Activated CD4-positive, alpha-beta T cell treated with anti-CD3 and anti-CD28 coated beads for 1 hour (primary cell): ENCODE measurements at regions not wholly inside any gene's neighbourhood (a gene's known extent, or its start where the extent isn't known, plus 50 kb on each side); places are given as distances from the start of the nearest gene placed in this dataset.
"Not testable (repeated sequence)": the region's sequence is repeated elsewhere in the genome, so short reads cannot be mapped to it uniquely, and the experiment has no call there.

Source experiments
- DNase-seq: peaks from one replicate; pipeline ENCODE4 v3.0.0-alpha.2; 2020

DNA sequence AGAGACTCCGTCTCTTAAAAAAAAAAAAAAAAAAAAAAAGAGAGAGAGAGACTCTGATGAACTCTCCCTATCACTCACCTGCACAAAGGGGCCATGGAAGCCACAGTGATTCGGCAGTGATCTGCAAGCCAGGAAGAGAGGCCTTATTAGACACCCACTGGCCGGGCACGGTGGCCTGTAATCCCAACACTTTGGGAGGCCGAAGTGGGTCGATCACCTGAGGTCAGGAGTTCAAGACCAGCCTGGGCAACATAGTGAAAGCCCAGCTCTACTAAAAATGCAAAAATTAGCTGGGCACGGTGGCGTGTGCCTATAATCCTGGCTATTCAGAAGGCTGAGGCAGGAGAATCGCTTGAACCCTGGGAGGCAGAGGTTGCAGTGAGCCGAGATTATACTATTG is 198.5 kb upstream of the WSCD1 start:
- no peak for DNase-seq

DNA sequence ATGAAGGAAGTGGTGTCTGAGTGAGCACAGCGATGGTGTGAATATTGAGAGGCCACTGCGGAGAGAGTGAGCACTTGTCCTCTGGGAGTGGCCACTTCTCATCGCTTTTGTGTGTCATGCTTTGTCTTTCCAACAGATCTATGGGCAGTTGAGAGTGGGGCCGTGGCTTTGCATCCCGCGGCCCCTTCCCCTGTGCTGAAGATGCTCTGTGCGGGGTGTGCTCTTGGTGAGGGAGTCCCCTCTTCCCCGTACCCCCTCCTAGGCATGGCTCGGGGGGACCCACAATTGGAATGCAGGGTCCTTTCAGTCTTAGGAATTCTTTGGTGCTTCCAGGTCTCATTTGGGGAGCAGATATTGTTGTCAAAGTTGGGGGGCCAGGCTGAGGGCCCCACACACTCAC is 197.3 kb upstream of the WSCD1 start:
- no peak for DNase-seq

DNA sequence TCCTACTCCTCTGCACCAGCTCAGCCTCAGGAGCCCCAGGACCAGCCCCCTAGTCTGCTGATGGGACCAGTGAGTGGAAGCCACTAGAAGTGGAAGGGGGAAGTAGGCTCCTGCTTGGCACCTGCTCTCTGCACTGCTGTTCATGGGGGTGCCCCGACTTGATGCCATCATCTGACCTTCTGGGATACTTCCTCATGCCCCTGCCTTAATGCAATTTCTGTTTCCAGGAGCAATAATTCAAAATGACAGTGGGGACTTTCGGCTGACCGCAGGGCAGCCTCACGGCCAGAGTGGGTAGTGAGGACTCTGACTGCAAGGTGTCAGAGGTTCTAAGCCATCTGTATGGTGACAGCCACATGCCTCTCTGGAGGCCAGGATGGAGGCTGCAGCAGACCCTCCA is 196.4 kb upstream of the WSCD1 start:
- DNase-seq, result no peak

DNA sequence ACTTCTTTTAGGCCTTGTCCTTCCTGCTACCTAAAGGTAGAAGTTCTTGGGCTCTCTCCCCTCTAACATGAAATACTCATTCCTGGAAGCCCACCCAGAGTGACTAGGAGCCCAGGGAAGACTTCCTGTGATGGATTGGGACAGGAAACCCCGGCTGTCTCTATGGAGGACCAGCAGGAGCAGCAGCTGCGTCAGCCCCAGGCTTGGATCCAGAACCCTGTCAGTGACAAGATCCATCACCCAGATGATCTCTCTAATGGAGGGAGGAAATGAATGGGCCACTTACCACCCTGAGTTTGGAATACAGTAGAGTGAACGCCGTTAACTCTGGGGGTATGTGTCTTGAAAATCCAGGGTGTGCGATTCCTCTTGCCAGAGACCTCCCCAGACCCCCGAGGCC is 195.7 kb upstream of the WSCD1 start:
- DNase-seq, result no peak

DNA sequence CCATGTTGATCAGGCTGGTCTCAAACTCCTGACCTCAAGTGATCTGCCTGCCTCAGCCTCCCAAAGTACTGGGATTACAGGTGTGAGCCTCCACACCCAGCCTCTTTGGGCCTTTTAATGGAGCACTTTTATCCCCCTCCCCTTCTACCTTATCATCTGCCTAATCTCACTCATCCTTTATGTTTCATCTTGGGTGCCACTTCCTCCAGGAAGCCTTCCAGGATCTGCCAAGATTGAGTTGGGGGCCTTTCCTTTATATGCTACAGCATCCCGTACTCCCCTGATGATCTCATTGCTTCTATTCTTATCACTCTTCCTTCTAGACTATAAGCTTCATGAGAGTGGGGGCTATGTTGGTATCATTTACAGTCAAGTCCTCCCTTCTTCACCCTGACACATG is 192.8 kb upstream of the WSCD1 start:
- no peak for DNase-seq

DNA sequence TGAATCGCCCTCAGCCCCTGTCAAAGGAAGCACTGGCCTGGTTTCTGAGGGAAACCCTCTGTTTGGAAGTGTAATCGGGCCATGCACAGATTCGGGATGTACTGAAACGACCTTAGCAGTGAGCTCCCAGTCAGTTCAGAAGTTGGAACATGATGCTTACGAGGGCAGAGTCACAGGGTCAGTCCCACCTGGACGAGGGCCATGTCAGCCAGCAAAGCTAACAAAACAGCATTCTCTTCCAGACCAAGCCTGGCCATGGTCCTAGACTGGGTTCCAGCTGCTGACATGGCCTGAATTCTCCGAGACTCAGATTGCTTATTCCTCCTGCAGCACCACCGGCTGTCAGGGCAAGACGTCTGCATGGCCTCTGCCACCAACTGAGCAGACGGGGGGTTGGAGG is 192.2 kb upstream of the WSCD1 start:
- DNase-seq, result no peak

DNA sequence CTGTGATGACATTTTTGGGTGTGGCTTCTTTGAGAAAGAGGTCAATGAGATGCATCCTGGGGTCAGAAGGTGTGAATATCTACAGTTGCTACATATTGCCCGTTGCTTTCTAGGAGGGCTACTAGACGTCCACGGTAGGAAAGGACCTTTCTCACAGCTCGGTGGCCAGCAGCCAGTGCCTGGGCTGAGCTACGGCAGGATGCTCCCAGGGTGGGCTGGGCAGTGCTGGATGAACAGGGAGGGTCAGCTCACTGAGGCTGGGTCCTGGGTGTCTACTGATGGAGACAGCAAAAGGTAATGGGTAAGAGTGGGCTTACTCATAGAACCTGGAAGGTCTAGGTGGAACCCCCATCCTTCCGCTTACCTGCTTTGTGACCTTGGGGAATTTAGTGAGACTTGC is 188.3 kb upstream of the WSCD1 start:
- DNase-seq, result no peak

DNA sequence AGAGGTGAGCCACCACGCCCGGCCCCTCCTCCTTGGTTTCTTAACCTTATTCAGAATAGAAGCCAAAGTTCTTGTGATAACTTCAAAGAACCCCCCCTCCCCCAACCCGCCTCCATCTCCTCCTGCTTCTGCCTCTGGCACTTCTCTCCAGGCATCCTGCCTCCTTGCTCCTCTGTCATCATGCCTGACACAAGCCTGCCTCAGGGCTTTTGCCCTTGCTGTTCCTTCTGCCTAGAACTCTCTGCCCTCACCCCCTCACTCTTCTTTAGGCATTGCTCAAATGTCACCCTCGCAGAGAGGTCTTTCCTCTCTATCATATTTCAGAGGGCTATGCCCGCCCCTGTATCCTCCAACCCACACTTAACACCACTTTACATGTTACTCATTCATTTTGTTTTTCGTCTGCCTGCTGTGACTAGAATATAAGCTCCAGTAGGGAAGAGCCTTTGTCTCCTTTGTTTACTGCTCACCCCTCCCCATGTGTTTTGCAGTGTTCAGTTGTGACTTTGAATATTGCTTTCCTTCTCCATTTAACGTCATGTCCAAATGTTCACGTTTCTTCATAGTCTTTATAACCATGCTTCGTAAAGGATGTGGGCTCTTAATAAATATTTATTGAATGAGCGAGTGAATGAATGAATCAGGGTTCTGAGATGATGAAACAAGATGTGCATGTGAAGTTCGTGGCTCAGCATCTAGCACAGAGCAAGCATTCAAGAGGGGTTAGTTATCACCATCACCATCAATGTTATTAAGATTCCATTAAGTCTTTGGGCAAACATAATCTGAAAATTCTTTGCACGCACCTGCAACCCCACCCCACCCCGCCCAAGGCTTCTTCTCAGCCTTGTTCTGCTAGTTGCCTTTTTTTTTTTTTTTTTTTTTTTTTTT is 186.2 kb upstream of the WSCD1 start:
- no peak for DNase-seq

DNA sequence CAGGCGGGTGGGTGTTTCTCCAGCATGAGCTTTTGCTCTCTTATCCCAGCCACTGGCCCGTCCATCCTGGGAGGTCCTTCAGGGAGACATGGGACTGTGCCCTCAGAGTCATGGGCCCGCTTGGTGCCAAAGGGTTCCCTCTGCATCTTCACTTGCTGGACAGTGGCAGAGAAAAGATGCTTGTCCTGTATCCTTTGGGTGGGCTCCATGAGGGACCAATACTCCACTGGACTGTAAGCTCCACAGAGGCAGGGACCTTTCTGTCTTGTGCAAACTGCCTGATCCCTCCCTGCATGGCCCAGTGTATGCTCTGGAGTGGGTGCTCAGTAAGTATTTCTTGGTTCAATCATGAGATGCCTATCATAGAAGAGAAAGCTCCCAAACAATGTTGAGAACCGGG is 184.8 kb upstream of the WSCD1 start:
- DNase-seq, result no peak

DNA sequence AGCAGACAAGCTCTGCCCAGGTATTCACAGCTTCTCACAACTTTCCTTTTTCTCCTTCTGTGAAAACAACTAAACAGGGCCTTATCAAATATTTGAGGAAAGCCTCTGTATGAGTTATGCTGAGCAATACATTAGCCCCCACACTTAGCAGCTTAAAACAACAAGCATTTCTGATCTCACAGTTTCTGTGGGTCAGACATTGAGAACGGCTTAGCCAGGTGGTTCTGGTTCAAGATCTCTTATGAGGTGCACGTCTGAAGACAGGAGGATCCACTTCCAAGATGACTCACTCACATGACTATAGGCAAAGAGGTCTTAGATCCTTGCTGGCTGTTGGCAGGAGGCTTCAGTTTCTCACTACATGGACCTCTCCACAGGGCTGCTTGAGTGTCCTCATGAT is 181.4 kb upstream of the WSCD1 start:
- DNase-seq, result no peak

DNA sequence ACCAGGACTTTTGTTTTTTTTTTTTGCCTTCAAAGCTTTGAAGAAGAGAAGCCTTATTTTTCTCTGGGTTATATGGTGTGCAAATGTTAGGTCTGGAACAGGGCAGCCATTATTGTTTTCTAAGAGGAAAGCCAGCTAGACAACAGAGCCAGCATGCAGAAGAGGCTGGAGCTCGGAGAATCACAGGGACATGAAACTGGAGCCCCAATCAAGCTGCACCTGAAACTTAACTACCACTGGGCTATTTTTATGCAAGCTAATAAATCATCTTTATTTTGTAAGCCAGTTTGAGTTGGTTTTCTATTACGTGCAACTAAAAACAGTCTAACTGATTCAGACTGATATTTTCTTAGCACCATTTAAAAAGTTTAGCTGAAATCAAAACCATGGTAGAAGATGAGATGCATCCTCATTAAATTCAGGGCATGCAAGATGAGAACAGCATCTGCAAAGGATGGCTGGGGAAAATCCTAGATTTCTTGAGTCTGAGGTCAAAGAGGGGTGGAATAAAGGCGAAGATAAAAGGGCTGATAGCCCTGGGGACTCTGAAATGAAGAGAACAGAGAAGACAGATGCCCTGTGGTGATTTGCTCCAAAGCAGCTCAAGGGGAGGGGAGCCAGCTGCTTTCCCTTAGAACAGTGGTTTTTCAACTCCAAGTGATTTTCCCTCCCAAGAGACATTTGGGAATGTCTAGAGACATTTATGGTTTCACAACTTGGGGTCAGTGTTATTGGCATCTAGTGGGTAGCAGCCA is 177.1 kb upstream of the WSCD1 start:
- DNase-seq, result no peak

DNA sequence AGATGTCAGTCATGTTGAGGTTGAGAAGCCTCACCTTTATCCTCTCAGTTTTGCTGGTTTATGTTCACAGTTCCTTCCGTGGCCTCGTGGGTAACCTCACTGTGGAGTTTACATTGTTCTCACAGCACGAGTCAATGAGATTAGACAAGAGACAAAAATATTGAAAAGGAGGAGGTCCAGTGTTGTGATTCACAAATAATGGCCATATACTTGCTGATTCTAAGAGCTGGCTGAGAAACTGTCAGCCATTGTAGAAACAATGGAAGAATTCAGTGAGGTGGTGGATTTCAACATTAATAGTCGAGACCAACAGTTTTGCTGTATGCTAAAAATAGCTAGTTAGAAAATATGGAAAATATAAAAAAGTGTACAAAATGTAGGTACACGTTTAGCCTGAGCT is 176.4 kb upstream of the WSCD1 start:
- DNase-seq, result no peak

DNA sequence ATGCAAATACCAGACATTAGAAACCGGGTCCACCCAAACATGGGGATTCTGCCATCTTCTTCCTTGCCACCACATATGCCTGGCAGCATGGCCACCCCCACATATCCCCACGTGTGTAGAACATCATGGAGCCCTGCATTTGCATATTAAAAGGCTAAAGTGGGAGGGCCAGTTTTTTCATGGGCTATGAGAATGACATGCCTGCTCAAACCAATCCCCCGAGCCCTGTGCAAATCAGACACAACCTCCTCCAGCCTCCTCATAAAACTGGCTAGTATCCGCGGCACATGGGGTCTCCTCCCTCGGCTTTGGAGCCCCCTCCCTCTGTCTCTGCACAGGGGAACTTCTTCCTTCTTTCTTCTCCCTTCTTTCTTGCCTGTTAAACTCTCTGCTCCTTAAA is 174.9 kb upstream of the WSCD1 start:
- no peak for DNase-seq

DNA sequence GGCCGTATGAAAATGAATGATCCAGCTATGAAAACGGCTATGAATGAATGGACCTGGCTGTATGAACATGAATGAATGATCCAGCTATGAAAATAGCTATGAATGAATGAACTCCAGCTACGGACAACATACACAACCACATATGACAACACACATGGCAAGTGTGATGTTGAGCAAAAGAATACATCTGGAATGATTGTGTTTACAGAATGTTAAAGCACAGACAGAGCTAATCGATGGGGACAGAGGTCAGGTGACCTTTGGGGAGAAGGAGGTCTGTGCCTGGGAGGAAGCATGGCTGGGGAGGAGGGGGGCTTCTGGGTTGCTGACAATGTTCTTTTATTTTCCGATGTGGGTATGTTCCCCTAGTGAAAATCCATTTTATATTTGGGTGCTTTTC is 174.0 kb upstream of the WSCD1 start:
- DNase-seq, result no peak

DNA sequence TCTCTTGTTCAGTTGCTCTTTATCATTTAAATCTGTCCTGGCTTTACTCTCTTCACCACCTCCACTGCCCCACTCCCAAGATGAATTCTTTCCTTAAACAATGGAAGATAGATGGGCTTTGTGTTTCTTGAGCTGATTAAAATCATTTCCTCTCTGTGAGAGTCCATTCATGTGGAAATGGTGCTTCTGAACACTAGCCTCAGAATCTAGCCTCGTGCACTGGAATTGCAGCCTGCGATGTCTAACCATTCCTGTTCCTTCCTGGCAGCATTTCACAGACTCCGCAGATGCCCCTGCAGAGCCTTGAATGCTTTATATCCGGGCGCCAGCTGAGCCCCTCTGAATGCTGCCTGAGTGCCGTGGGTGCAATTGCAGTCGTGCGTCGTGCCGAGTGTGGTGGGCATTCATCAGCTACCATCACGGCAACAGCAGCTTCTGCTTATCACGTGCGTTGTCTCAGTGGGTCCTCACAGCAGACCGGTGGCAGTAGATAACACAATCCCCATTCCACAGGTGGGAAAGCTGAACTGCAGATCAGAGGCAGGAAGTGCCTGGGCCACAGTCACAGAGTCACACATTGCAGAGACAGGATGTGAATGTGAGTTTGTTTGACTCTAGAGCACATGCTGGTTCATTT is 172.8 kb upstream of the WSCD1 start:
- DNase-seq, result no peak

DNA sequence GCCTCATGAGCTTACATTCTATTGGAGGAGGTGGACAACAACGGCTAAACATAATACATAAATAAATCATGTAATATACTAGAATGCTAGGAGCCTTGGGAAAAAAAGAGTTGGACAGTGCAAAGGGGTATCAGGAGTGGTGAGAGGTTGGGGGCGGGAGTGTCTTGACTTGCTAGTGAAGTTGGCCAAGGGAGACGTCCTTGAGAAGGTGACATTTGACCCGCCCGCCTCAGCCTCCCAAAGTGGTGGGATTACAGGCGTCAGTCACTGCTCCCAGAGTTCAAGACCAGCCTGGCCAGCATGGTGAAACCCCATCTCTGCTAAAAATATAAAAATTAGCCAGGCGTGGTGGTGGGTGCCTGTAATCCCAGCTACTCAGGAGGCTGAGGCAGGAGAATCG is 172.2 kb upstream of the WSCD1 start:
- not testable (repeated sequence) for DNase-seq

DNA sequence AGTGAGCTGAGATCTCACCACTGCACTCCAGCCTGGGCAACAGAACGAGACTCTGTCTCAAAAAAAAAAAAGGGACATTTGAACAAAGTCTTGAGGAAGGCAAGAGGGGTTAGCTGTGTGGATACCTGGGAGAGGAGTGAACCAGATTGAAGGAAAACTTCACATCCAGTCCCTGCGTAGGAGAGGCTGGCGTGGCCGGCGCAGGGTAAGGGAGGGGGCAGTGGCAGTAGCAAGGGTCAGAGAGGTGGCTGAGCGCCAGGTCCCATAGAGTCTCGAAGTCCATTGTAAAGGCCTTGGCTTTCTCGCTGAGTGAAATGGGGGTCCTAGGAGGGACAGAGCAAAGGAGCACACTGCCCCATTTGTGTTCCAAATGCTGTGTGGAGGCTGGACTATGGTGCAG is 171.8 kb upstream of the WSCD1 start:
- no peak for DNase-seq

DNA sequence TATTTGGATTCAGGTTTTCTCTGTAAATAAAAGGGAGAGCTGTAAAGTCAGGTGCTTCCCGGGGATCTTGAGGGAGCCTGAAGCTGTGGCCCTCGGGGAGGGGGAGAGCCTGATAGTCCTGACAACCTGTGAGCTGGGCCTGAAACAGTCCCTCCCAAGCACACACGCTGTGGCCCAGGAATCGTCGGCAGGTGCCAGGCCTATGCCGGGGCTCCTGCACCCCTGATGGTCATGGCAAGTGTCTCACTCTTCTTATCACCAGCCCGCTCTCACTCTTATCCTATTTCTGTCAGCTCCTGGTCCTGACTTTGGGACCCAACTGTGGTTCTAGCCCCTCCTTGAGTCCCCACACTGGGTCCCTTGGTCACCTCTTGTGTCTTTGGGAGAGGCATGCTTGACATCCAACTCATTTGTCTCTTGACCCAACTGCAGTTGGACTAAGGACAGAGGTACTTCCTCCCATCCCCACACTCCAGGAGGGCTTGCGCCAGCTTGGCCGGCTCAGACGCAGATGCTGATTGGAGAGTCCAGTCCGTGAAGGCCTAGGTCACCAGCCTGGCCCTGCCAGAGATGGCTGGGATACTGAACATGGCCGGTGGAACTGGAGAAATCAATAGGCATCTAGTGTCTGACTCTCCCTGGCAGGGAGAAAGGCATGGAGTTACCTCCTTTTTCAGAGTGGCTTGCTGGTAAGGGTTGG is 170.5 kb upstream of the WSCD1 start:
- DNase-seq, result no peak

DNA sequence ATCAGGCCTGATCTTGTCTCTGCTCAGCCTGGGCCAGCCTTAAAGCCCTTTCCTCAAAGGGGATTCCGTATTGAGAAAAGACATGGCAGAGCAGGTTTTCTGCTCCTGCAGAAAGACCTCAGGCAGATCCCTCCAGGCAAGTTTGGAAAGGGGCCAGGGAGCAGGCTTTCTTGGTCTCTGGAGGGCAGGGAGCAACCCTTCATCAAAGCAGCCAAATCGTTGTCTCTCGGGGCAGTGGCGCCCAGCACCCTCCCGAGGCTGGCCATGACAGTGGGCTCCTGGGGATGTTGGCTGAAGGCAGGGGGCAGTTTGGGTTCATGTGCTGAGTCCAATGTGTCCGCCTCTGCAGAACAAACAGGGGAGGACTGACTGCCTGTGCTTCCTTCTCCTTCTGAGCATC is 168.4 kb upstream of the WSCD1 start:
- no peak for DNase-seq

DNA sequence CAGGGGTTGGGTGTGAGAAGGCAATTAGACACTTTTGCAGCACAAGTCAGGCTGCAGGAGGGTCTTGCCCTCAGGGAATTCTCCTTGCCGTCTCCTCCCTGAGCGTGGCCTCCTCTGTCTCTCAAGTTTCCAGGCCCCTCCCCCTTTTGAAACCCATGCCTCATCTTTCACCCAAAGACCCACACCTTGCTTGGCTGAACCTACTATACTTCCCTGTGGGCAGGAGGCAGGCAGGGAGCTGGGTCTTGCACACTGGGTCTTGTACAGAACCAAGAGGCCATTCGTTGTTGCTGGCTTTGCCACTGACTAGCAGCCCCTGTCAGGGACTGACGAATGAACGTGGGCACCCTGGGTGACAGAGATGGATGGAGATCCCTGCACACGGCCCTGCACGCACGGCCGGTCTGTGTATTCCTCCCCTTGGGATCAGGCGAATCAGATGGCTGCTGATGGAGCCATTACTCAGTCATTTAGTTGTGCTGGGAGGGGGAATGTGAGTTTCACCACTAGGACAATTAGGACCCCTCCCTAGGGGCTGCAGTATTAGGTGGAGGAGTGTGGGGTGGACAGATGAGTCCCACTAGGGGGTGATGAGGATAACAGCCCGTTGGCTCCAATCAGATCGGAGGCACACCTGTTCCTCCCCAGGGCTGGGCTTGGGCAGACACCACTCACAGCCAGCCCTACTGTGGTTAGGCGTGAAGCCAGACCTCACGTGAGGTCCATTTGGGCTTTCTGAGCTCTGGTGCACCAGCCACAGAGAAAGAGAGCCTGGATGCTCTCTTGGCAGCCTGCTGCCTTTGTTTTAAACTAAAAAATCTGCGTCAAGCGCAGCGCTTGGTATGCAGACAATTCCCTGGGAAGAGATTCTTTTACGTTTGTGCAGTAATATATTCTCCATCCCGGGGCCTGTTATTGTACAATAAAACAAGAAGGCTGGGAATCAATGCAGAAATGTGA is 167.7 kb upstream of the WSCD1 start:
- DNase-seq, result no peak

DNA sequence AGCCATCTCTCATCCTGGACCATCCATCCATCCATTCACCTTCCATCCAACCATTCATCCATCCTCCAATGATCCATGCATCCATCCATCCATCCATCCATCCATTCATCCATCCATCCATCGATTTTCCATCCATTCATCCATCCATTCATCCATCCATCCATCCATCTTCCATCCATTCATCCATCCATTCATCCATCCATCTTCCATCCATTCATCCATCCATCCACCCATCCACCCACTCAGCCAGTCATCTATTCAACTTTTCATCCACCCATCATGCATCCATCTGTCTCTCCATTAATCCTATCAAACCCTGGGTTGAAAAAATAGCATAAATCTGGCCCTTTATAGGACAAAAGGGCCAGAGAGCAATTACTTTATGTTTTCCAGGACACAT is 158.3 kb upstream of the WSCD1 start:
- DNase-seq, result no peak

DNA sequence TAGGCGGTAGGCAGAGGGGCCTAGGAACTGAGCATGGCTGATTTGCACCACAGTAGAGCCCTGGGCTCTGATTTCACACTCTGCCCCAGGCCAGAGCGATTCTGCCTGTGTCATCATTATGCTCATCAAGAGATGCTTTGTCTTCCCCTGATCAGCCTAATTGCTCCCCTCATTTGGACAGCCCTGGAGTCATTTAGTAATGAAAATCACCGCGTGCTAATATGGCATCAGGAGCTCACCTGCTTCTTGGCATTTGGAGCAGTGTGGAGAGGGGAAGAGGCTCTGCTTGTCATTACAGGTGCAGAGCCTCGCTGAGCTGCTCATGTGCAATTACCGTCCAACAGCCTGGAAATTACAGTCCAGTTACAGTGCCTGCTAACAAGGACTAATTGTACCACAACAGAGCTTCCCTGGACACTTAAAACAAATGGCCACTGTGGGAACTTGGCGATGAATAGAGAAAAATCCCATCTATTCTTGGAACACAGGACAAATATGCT is 157.1 kb upstream of the WSCD1 start:
- DNase-seq, result no peak
